ENCODE measurements at regions not wholly inside any gene's neighbourhood (a gene's known extent, or its start where the extent isn't known, plus 50 kb on each side); places are given as distances from the start of the nearest gene placed in this dataset.

DNA sequence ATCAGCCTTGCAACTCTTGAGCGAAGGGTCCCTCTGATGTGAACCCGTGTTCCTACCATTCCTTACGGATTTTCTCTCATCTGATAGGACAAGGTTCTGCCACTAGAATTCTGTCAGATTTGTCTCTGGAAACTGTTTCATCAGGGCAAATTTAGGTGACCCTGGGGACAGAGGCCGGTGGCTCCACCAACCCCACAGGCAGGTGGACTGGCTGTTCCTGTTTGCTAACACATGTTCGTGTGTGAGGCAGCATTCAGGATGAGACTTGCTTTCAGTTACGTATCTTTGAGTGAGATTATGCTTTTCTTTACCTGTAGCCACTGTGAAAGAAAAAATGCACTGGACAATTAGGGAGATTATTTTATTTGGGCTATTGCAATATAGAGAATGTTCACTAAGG lies 449.9 kb downstream of the INHBA start:
- Mint-ChIP-seq H3K4me1 (no peaks in the 10 kb centered on the region), H3K4me3 (no peak overlapping the region), H3K27me3 (ENCODE audit: low read depth) (peaks cover 69% of the 10 kb centered on the region), H3K27ac (ENCODE audit: unreplicated experiment) (no peak overlapping the region), H3K36me3 (ENCODE audit: low read depth) (no peaks in the 10 kb centered on the region), H3K9me3 (peaks cover 13% of the 10 kb centered on the region)
- TF ChIP-seq, protein P1, sequence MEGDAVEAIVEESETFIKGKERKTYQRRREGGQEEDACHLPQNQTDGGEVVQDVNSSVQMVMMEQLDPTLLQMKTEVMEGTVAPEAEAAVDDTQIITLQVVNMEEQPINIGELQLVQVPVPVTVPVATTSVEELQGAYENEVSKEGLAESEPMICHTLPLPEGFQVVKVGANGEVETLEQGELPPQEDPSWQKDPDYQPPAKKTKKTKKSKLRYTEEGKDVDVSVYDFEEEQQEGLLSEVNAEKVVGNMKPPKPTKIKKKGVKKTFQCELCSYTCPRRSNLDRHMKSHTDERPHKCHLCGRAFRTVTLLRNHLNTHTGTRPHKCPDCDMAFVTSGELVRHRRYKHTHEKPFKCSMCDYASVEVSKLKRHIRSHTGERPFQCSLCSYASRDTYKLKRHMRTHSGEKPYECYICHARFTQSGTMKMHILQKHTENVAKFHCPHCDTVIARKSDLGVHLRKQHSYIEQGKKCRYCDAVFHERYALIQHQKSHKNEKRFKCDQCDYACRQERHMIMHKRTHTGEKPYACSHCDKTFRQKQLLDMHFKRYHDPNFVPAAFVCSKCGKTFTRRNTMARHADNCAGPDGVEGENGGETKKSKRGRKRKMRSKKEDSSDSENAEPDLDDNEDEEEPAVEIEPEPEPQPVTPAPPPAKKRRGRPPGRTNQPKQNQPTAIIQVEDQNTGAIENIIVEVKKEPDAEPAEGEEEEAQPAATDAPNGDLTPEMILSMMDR (conservative IDR thresholded peaks at IDR 0.05) = no peak
- DNase-seq (ENCODE audit: low read depth, low spot score) = no peak

DNA sequence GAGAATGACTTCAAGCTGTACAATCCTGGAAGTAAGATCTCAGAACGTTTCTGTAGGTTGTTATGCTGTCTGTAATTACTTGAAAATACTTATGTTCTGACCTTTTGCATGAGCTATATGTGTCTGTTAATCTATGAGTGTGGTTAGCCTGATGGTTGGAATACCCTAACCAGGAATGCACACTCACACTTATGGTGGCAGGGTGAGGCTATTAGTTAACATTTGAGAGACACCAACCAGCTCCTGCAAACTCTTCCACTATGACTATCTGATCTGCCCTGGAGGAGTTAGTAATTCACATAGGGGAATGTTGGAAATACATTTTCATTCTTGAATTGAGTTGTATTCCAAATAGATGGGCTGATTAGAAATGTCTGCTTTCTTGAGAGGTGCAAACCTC lies 450.3 kb downstream of the INHBA start:
- Mint-ChIP-seq H3K9me3 (peaks cover 13% of the 10 kb centered on the region), H3K36me3 (ENCODE audit: low read depth) (no peaks in the 10 kb centered on the region), H3K4me3 (no peak overlapping the region), H3K27ac (ENCODE audit: unreplicated experiment) (no peak overlapping the region), H3K4me1 (peaks cover 3% of the 10 kb centered on the region), H3K27me3 (ENCODE audit: low read depth) (peaks cover 71% of the 10 kb centered on the region)
- TF ChIP-seq, protein P1 (conservative IDR thresholded peaks at IDR 0.05) = no peak
- DNase-seq (ENCODE audit: low read depth, low spot score) = no peak

DNA sequence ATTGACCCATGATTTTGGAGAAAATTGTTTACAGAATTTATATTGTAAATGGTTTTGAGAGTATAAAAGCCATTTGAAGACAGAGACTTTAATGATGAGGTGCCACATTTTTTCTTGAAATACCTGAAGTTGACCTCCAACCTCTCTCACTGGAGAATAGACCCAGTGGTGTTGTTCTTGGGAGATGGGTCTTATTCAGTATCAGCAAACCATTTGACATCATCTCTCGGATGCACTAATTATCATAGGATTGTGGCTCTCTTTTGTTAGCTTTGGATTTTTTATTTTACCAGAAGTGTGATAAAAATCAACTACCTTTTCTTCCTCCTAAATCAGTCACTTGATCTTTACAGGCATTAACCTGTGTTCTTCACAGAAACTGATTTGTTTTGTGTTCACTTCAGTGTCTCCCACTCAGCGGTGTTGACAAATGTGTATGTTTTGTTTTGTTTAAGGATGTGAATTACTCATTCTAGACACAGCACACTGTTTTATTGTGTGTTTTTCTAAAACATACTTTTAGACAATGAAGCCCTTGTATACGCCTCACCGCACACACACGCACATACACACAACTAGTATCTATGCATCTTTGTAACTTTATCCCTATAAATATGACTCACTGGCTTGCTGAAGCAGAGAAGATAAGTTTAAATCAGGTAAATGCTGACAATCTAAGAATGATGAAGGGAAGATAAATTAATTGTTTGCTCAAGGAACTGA lies 455.6 kb downstream of the INHBA start:
- peaks cover 13% of the 10 kb centered on the region for H3K9me3 Mint-ChIP-seq
- no peak overlapping the region for H3K27ac Mint-ChIP-seq (ENCODE audit: unreplicated experiment)
- H3K4me1 Mint-ChIP-seq = peaks cover 13% of the 10 kb centered on the region
- TF ChIP-seq, protein P1 (conservative IDR thresholded peaks at IDR 0.05) = no peak
- no peak overlapping the region for H3K4me3 Mint-ChIP-seq
- no peak for DNase-seq (ENCODE audit: low read depth, low spot score)
- H3K36me3 Mint-ChIP-seq (ENCODE audit: low read depth) = no peaks in the 10 kb centered on the region
- H3K27me3 Mint-ChIP-seq (ENCODE audit: low read depth) = peaks cover 65% of the 10 kb centered on the region

DNA sequence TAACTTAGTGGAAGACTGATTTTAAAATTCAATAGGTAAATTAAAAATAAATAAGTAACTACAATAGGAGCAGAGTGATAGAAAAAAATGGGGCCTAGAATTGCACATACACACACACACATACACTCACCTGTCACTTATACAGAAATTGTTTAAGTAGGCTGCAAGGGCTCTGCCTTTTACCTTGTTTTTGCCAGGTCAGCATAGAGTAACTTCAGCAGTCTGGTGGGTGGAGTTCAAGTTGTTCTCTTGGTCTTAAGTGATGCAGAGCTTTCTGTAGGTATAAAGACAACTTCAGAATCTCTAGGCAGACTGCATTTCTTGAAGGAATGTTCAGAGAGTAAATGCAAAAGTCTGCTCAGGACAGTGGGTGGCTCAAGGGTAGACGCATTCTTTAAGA lies 457.0 kb downstream of the INHBA start:
- H3K4me1 Mint-ChIP-seq = peaks cover 13% of the 10 kb centered on the region
- H3K9me3 Mint-ChIP-seq = peaks cover 5% of the 10 kb centered on the region
- TF ChIP-seq, protein P1 (conservative IDR thresholded peaks at IDR 0.05) = no peak
- H3K27me3 Mint-ChIP-seq (ENCODE audit: low read depth) = peaks cover 61% of the 10 kb centered on the region
- H3K27ac Mint-ChIP-seq (ENCODE audit: unreplicated experiment) = no peak overlapping the region
- no peaks in the 10 kb centered on the region for H3K36me3 Mint-ChIP-seq (ENCODE audit: low read depth)
- DNase-seq (ENCODE audit: low read depth, low spot score) = no peak
- no peak overlapping the region for H3K4me3 Mint-ChIP-seq

DNA sequence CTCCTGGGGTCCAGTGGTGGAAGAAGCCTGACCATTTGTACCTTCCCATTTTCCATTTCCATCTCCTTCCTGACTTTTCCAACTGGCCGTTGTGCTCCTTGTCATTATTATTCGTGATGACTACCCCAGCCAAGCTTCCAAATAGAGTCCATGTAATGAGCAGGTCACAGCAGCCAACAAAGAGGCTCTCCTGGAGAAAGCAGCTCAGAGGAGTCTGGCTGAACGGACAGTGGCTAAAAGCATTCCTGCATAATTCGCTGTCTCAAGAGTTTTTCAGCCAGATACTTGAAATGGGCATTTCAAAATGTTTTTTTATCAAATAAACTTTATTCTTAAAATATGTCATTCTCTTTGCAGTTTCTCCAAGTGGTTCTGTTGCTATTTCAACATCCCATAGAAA lies 458.6 kb downstream of the INHBA start:
- DNase-seq (ENCODE audit: low read depth, low spot score) = no peak
- H3K4me3 Mint-ChIP-seq = no peak overlapping the region
- H3K36me3 Mint-ChIP-seq (ENCODE audit: low read depth) = no peaks in the 10 kb centered on the region
- H3K4me1 Mint-ChIP-seq = peaks cover 13% of the 10 kb centered on the region
- TF ChIP-seq, protein P1 (conservative IDR thresholded peaks at IDR 0.05) = no peak
- peaks cover 63% of the 10 kb centered on the region for H3K27me3 Mint-ChIP-seq (ENCODE audit: low read depth)
- H3K9me3 Mint-ChIP-seq = no peaks in the 10 kb centered on the region
- H3K27ac Mint-ChIP-seq (ENCODE audit: unreplicated experiment) = no peak overlapping the region

All from neural crest cell (in vitro differentiated cells).